H1 (cell line): ENCODE measurements at regions not wholly inside any gene's neighbourhood (a gene's known extent, or its start where the extent isn't known, plus 50 kb on each side); places are given as distances from the start of the nearest gene placed in this dataset.

Experiments
- CHD1 ChIP-seq: IDR thresholded peaks from 2 replicates; pipeline ENCODE4 v1.6.1; 2012; ENCODE audit warnings: low read depth, low read length, improper control_type of control experiment
- EZH2 ChIP-seq: fragments of 200-600 bp; sonication (generic); IDR thresholded peaks from 2 replicates; pipeline ENCODE4 v1.7.1; 2012; ENCODE audit warnings: low read depth, mild to moderate bottlenecking, moderate library complexity, low read length, inconsistent platforms; ENCODE audit not compliant: severe bottlenecking
- KDM1A ChIP-seq: fragments of 200-600, 300-600 bp; sonication (generic); IDR thresholded peaks from 2 replicates; pipeline ENCODE4 v1.7.1; 2016; ENCODE audit warnings: mild to moderate bottlenecking, low read length, borderline replicate concordance
- POU5F1 ChIP-seq: IDR thresholded peaks from 2 replicates; pipeline ENCODE4 v1.6.1; 2011; ENCODE audit warnings: low read depth, mild to moderate bottlenecking, low read length, moderate library complexity
- RBBP5 ChIP-seq: IDR thresholded peaks from 2 replicates; pipeline ENCODE4 v1.7.1; 2012; ENCODE audit warnings: low read depth, mild to moderate bottlenecking, inconsistent platforms, low read length, moderate library complexity, borderline replicate concordance
- RXRA ChIP-seq: IDR thresholded peaks from 2 replicates; pipeline ENCODE4 v1.6.1; 2011; ENCODE audit warnings: low read depth, mild to moderate bottlenecking, low read length, moderate library complexity; ENCODE audit not compliant: insufficient read depth
- SIN3A ChIP-seq, 2 experiments: IDR thresholded peaks in 1 of 2; conservative IDR thresholded peaks in 1 of 2; 2 replicates each; pipeline ENCODE4 v1.6.1; 2011 to 2012; ENCODE audit warnings: low read length in 2 of 2, improper control_type of control experiment in 1 of 2, low read depth in 1 of 2, mild to moderate bottlenecking in 1 of 2

- TF ChIP-seq KDM1A, result no peak
- no peak for TF ChIP-seq POU5F1
- no peak for TF ChIP-seq RBBP5
- TF ChIP-seq EZH2, result no peak
- TF ChIP-seq SIN3A (conservative IDR thresholded peaks at IDR 0.05 in 1 of 2, IDR thresholded peaks at IDR 0.05 in 1 of 2; ENCODE audit: low read depth in 1 of 2, low read length in 2 of 2), result no peak
- TF ChIP-seq CHD1, result no peak
- TF ChIP-seq RXRA, result no peak
Observed at GRCh38 chr2:100643467-100643866, 80.7 kb downstream of the PDCL3 start (continued).
